IMR-90 (cell line): ENCODE measurements at regions not wholly inside any gene's neighbourhood (a gene's known extent, or its start where the extent isn't known, plus 50 kb on each side); places are given as distances from the start of the nearest gene placed in this dataset.

Experiments used
- BHLHE40 ChIP-seq: fragments of 150-350 bp; IDR thresholded peaks from 2 replicates; pipeline ENCODE4 v1.6.1; 2016; ENCODE audit warnings: mild to moderate bottlenecking, low read depth, low read length
- CEBPB ChIP-seq: IDR thresholded peaks from 2 replicates; pipeline ENCODE4 v1.6.1; 2012; ENCODE audit warnings: low read depth, low read length, improper control_type of control experiment
- FOS ChIP-seq: fragments of 150-350 bp; IDR thresholded peaks from 2 replicates; pipeline ENCODE4 v1.6.1; 2016; ENCODE audit warnings: low read depth, low read length
- MAFK ChIP-seq: IDR thresholded peaks from 2 replicates; pipeline ENCODE4 v1.6.1; 2012; ENCODE audit warnings: low read depth, low read length, improper control_type of control experiment
- MAZ ChIP-seq: IDR thresholded peaks from 2 replicates; pipeline ENCODE4 v1.6.1; 2012; ENCODE audit warnings: low read depth, mild to moderate bottlenecking, low read length, improper control_type of control experiment, moderate library complexity, borderline replicate concordance
- MXI1 ChIP-seq: IDR thresholded peaks from 2 replicates; pipeline ENCODE4 v1.6.1; 2012; ENCODE audit warnings: low read depth, mild to moderate bottlenecking, low read length, moderate library complexity, borderline replicate concordance
- NFE2L2 ChIP-seq: fragments of 150-350 bp; IDR thresholded peaks from 2 replicates; pipeline ENCODE4 v1.6.1; 2016; ENCODE audit warnings: low read depth, mild to moderate bottlenecking, low read length
- POLR2A ChIP-seq: IDR thresholded peaks from 2 replicates; pipeline ENCODE4 v1.6.1; 2012; ENCODE audit warnings: mild to moderate bottlenecking, low read depth, low read length
- RAD21 ChIP-seq: IDR thresholded peaks from 2 replicates; pipeline ENCODE4 v1.6.1; 2012; ENCODE audit warnings: low read length, improper control_type of control experiment
- RCOR1 ChIP-seq: IDR thresholded peaks from 2 replicates; pipeline ENCODE4 v1.6.1; 2012; ENCODE audit warnings: mild to moderate bottlenecking, low read length, improper control_type of control experiment; ENCODE audit not compliant: insufficient replicate concordance
- RFX5 ChIP-seq: IDR thresholded peaks from 2 replicates; pipeline ENCODE4 v1.8.0; 2012; ENCODE audit warnings: low read depth, mild to moderate bottlenecking, low read length, moderate library complexity
- SMC3 ChIP-seq: fragments of 150-350 bp; IDR thresholded peaks from 2 replicates; pipeline ENCODE4 v1.6.1; 2016; ENCODE audit warnings: low read depth, mild to moderate bottlenecking, antibody characterized with exemption, low read length, moderate library complexity
- TF ChIP-seq, protein P1 (sequence below): conservative IDR thresholded peaks from 2 replicates; pipeline ENCODE4 v1.5.1; 2012; ENCODE audit warnings: mild to moderate bottlenecking, low read depth, low read length, improper control_type of control experiment
- TF ChIP-seq, protein P2 (sequence below): fragments of 150-350 bp; IDR thresholded peaks from 2 replicates; pipeline ENCODE4 v1.6.1; 2017; ENCODE audit warnings: mild to moderate bottlenecking, antibody characterized with exemption, low read length, low read depth

DNA sequence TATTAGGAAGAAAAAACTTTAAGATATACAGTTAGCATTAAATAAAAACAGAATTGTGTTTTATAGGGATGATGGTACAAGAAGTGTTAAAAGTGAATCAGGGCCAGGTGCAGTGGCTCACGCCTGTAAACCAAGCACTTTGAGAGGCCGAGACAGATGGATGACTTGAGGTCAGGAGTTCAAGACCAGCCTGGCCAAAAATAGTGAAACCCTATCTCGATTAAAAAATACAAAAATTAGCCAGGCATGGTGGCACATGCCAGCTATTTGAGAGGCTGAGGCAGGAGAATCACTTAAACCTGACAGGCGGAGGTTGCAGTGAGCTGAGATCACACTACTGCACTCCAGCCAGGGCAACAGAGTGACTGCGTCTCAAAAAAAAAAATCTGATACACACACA is 282.9 kb upstream of the ATP10B start:
- TF ChIP-seq, protein P1, sequence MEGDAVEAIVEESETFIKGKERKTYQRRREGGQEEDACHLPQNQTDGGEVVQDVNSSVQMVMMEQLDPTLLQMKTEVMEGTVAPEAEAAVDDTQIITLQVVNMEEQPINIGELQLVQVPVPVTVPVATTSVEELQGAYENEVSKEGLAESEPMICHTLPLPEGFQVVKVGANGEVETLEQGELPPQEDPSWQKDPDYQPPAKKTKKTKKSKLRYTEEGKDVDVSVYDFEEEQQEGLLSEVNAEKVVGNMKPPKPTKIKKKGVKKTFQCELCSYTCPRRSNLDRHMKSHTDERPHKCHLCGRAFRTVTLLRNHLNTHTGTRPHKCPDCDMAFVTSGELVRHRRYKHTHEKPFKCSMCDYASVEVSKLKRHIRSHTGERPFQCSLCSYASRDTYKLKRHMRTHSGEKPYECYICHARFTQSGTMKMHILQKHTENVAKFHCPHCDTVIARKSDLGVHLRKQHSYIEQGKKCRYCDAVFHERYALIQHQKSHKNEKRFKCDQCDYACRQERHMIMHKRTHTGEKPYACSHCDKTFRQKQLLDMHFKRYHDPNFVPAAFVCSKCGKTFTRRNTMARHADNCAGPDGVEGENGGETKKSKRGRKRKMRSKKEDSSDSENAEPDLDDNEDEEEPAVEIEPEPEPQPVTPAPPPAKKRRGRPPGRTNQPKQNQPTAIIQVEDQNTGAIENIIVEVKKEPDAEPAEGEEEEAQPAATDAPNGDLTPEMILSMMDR = no peak
- TF ChIP-seq RCOR1 (no peak), POLR2A (no peak), MXI1 (no peak), RAD21 (no peak), BHLHE40 (no peak), RFX5 (no peak), CEBPB (no peak), SMC3 (no peak), FOS (no peak), NFE2L2 (no peak), MAFK (no peak), MAZ (no peak)
- TF ChIP-seq, protein P2, sequence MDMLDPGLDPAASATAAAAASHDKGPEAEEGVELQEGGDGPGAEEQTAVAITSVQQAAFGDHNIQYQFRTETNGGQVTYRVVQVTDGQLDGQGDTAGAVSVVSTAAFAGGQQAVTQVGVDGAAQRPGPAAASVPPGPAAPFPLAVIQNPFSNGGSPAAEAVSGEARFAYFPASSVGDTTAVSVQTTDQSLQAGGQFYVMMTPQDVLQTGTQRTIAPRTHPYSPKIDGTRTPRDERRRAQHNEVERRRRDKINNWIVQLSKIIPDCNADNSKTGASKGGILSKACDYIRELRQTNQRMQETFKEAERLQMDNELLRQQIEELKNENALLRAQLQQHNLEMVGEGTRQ = no peak
